GM10266 (cell line): ENCODE measurements at regions not wholly inside any gene's neighbourhood (a gene's known extent, or its start where the extent isn't known, plus 50 kb on each side); places are given as distances from the start of the nearest gene placed in this dataset.

Source experiments
- DNase-seq: peaks from one replicate; pipeline ENCODE4 v3.0.0; 2012; ENCODE audit errors: extremely low spot score
- TF ChIP-seq, protein P1 (sequence below): IDR thresholded peaks from 2 replicates; pipeline ENCODE4 v1.5.1; 2012; ENCODE audit warnings: mild to moderate bottlenecking, low read depth; ENCODE audit not compliant: control insufficient read depth, insufficient read depth; ENCODE audit errors: missing control alignments

DNA sequence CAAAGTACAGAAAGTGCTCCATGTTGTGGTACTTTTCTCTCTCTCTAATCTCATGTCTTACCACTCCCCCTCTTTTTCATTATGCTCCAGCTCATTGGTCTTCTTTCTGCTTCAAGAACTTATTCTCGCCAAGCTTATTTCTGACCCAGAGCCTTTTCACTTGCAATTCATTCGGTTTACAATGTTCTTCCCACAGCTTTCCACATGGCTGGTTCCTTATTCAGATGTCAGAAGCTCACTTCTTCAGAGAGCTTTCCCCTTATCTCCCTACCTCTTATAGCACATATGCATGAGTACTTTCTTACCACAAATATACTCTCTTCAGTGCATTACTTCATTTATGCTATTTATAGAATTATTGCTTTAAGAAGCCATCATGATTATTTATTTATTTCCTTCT is 338.8 kb upstream of the ATP10B start:
- no peak for DNase-seq
- TF ChIP-seq, protein P1, sequence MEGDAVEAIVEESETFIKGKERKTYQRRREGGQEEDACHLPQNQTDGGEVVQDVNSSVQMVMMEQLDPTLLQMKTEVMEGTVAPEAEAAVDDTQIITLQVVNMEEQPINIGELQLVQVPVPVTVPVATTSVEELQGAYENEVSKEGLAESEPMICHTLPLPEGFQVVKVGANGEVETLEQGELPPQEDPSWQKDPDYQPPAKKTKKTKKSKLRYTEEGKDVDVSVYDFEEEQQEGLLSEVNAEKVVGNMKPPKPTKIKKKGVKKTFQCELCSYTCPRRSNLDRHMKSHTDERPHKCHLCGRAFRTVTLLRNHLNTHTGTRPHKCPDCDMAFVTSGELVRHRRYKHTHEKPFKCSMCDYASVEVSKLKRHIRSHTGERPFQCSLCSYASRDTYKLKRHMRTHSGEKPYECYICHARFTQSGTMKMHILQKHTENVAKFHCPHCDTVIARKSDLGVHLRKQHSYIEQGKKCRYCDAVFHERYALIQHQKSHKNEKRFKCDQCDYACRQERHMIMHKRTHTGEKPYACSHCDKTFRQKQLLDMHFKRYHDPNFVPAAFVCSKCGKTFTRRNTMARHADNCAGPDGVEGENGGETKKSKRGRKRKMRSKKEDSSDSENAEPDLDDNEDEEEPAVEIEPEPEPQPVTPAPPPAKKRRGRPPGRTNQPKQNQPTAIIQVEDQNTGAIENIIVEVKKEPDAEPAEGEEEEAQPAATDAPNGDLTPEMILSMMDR: no peak

DNA sequence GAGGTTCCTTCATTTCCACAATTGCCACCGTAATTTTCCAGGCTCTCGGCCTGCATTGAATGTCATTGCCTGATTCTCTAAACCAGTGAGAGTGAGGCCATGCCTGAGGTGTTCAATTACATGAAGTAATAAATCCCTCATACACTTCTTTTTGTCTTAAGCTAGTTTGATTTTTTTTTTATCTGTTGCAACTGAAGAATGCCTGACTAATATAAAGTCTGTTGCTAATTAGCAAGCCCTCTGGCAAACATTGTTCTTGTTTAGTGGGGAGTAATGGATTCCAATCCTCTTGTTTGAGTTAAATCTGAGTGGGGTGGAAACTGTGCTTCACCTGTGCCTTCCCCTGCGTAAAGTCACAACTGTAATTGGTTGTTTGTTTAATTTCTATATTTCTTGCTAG is 338.1 kb upstream of the ATP10B start:
- TF ChIP-seq, protein P1: no peak
- no peak for DNase-seq

DNA sequence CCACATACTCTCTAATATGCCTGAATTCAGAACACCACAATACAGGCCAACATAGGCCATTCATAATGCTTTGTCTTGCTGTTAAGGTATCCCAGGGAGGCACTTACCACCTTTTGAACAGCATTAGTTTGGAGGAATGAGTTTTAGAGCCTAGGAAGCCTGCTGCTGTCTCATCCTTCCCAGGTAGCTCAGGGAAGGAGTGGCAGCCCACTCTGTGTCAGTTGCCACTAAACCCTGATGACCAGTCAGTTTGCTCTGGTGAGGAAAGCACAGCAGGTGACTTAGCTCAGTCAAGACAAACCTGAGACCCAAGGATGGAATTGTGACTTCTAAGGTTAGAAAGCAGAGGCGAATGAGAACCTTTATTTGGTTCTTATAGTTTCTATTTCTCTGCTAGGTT is 337.4 kb upstream of the ATP10B start:
- TF ChIP-seq, protein P1: no peak
- DNase-seq: no peak

DNA sequence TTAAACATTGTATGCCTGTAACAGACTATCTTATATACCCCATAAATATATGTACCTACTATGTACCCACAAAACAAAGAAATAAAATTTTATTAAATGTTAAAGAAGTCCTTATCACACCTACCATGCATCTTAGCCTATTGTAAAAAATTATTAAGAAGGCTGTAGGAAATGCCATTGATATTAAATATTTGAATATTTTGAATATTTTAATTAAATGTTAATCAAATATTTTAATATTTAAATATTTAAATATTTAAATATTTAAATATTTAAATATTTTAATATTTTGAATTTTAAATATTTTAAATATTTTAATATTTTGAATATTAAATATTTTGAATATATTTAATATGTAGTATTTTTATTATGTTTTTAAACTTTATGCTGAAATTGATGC is 331.5 kb upstream of the ATP10B start:
- TF ChIP-seq, protein P1: no peak
- DNase-seq: no peak

DNA sequence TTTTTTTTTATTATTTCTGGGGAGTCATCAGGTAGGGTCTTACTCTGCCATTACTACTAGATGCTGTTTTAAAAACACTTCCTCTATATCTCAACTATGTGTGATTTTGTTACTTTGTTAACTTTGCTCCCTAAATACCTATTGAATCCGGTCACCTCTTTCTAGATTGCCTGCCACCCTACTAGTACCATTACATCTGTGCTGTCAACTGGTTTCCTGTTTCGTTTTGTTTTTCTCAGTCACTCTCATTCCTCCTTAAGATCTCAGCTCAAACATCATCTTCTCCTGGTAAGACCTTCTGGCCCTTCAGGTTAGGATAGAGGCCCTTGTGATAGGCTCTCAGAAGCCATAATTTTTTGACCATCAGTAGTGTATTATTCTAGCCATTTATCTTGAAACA is 324.2 kb upstream of the ATP10B start:
- DNase-seq: no peak
- TF ChIP-seq, protein P1: no peak

DNA sequence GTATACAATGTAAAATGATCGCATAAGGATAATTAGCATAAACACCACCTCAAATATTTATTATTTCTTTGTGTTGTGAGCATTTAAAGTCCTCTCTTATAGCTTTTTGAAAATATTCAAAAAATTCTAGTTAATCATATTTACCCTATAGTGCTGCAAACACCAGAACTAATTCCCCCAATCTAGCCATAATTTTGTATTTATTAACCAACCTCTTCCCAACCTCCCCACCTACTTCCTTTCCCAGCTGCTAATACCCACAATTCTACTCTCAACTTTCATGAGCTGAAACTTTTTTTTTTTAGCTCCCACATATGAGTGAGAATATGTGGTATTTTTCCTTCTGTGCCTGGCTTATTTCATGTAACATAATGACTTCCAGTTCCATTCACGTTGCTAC is 317.8 kb upstream of the ATP10B start:
- TF ChIP-seq, protein P1: no peak
- DNase-seq: no peak

DNA sequence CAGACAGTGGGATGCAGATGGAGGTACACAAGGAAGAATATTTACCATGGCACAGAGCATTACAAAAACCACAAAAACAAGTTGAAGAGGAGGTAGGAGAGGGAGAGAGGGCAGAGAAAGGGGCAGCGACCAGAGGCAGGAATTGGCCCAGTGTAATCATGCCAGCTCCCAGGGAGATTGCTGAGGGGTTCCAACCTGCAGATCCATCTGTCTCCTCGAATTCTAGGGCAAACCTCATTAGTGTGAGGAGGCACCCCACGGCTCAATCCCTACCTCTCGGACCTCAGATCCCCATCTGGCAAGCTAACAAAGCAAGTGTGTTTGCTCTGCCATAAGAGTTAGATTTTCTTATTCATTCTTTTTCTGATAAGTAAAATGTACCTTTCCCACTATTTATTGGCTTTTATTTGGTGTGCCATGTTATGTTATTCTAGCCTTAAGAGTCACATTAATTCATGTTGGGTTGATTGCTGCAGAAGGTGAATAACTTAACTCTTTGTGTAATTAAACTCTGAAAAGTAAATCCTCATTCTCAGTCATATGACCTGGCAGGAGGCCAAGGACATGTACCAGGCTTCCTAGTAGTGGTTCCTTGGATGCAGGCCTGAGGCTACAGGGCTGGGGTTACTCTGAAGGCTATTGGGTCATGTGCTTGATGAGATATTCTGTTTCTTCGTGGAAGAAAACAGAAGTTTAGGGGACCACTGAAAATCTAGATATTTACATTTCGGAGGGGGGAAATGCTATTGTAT is 315.2 kb upstream of the ATP10B start:
- no peak for DNase-seq
- TF ChIP-seq, protein P1: no peak
